Esophagus mucosa (tissue), 1 donor: ENCODE measurements at regions not wholly inside any gene's neighbourhood (a gene's known extent, or its start where the extent isn't known, plus 50 kb on each side); places are given as distances from the start of the nearest gene placed in this dataset.

ENCODE experiments used
- ATAC-seq: fragments of 200-7000 bp; cut with Tn5 transposase; one replicate; pipeline ENCODE4 v1.9.1; 2020
- donor health status: DM: yes; HTN: yes; CAD: no.

- no peak for ATAC-seq
Observed at GRCh38 chr15:62785881-62786828, 256.4 kb upstream of the TPM1 start.

- no peak for ATAC-seq
Observed at GRCh38 chr15:62787401-62787800, 255.1 kb upstream of the TPM1 start.

GRCh38 chr15:62788224-62788623, 254.3 kb upstream of the TPM1 start:
- no peak for ATAC-seq

- ATAC-seq = no peak
Observed at GRCh38 chr15:62790546-62790945, 252.0 kb upstream of the TPM1 start.

GRCh38 chr15:62791694-62792093, 250.9 kb upstream of the TPM1 start:
- ATAC-seq = no peak

GRCh38 chr15:62792986-62793751, 249.4 kb upstream of the TPM1 start:
- no peak for ATAC-seq

- no peak for ATAC-seq
Observed at GRCh38 chr15:62793752-62794144, 248.8 kb upstream of the TPM1 start.

GRCh38 chr15:62795171-62795570, 247.4 kb upstream of the TPM1 start:
- no peak for ATAC-seq

GRCh38 chr15:62795700-62796695, 246.5 kb upstream of the TPM1 start:
- ATAC-seq = no peak

GRCh38 chr15:62797171-62797570, 245.4 kb upstream of the TPM1 start:
- no peak for ATAC-seq

GRCh38 chr15:62798536-62798935, 244.0 kb upstream of the TPM1 start:
- ATAC-seq = no peak

- no peak for ATAC-seq
Observed at GRCh38 chr15:62799037-62799436, 243.5 kb upstream of the TPM1 start.

- no peak for ATAC-seq
Observed at GRCh38 chr15:62799919-62800318, 242.6 kb upstream of the TPM1 start.

GRCh38 chr15:62802612-62803011, 239.9 kb upstream of the TPM1 start:
- no peak for ATAC-seq

GRCh38 chr15:62803856-62804400, 238.6 kb upstream of the TPM1 start:
- no peak for ATAC-seq

- no peak for ATAC-seq
Observed at GRCh38 chr15:62805502-62805901, 237.0 kb upstream of the TPM1 start.

- no peak for ATAC-seq
Observed at GRCh38 chr15:62807539-62808130, 234.9 kb upstream of the TPM1 start.

GRCh38 chr15:62809115-62809967, 233.2 kb upstream of the TPM1 start:
- no peak for ATAC-seq

- ATAC-seq = peak; percentile 20
Observed at GRCh38 chr15:62809968-62810260, 232.6 kb upstream of the TPM1 start.

- no peak for ATAC-seq
Observed at GRCh38 chr15:62812515-62812835, 230.1 kb upstream of the TPM1 start.
